GM12891 (cell line): ENCODE measurements at regions not wholly inside any gene's neighbourhood (a gene's known extent, or its start where the extent isn't known, plus 50 kb on each side); places are given as distances from the start of the nearest gene placed in this dataset.

ENCODE experiments used
- DNase-seq: peaks from one replicate; pipeline ENCODE4 v3.0.0; 2011; ENCODE audit warnings: low spot score; ENCODE audit not compliant: insufficient read length
- FAIRE-seq: peaks from 2 replicates; lab custom pipeline; 2011; peaks lifted over from hg19 to GRCh38; lab: Jason Lieb, UNC
- PAX5 ChIP-seq: IDR thresholded peaks from 2 replicates; pipeline ENCODE4 v1.6.1; 2011; ENCODE audit warnings: low read length, moderate library complexity, mild to moderate bottlenecking; ENCODE audit not compliant: insufficient read depth, severe bottlenecking
- POLR2A ChIP-seq: IDR thresholded peaks from 2 replicates; pipeline ENCODE4 v1.6.1; 2011; ENCODE audit warnings: low read depth, low read length, control low read depth
- POLR2AphosphoS5 ChIP-seq: IDR thresholded peaks from 2 replicates; pipeline ENCODE4 v1.6.1; 2011; ENCODE audit warnings: low read depth, low read length, control low read depth
- POU2F2 ChIP-seq: IDR thresholded peaks from 2 replicates; pipeline ENCODE4 v1.6.1; 2011; ENCODE audit warnings: low read depth, mild to moderate bottlenecking, control low read depth, low read length, moderate library complexity
- SPI1 ChIP-seq: IDR thresholded peaks from 2 replicates; pipeline ENCODE4 v1.6.1; 2011; ENCODE audit warnings: low read depth, low read length, control low read depth
- TAF1 ChIP-seq: IDR thresholded peaks from 2 replicates; pipeline ENCODE4 v1.6.1; 2011; ENCODE audit warnings: low read depth, low read length, control low read depth

- TF ChIP-seq PAX5 (no peak), TAF1 (no peak), POU2F2 (no peak), SPI1 (no peak)
- FAIRE-seq (no peak), DNase-seq (no peak)
Observed at GRCh38 chr6:74318738-74319137, 622.7 kb downstream of the CD109 start.

- TF ChIP-seq PAX5, result no peak
- TF ChIP-seq SPI1, result no peak
- TF ChIP-seq POLR2A, result no peak
- TF ChIP-seq POLR2AphosphoS5, result no peak
- TF ChIP-seq TAF1, result no peak
- no peak for TF ChIP-seq POU2F2
- DNase-seq (no peak), FAIRE-seq (no peak)
Observed at GRCh38 chr6:74312081-74312480, 616.1 kb downstream of the CD109 start.

DNA sequence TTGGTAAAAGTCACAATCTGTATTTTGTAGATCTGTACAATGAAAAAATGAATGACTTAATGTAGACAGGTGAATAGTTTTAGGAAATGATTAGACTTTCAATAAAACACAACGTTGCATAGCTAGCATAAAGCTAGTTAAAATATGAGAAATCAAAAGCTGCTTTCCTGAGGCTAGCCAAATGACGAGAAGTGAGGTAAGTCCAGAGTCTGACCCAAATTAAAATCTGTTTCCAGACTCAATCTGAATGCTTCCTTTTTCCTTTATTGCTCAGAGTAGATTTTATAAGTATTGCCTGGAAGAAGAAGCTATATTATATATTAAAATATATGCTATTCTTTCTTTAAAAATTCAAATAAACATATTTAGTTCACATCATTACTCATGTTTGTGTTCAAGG is 615.4 kb downstream of the CD109 start:
- DNase-seq, result no peak
- TF ChIP-seq POU2F2 (no peak), POLR2A (no peak), TAF1 (no peak), POLR2AphosphoS5 (no peak), PAX5 (no peak), SPI1 (no peak)
- FAIRE-seq, result no peak

DNA sequence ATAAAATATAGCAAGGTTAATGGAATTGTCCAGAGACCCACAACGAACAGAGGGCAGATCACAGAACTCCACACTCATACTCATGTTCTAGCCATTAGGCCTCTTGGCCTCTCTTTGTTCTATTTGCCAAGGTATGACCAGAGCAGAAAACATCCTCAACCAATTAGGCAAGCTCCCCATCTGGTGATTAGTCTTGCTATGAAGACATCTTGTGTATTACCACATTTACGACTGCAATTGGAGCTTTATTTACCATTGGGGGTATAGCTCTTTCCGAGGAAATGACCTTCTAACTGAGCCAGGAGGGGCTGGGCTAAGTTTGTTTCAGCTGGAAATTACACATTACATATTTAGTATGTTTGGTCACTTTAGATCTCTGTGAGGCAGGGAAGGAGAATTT is 593.9 kb downstream of the CD109 start:
- DNase-seq (no peak), FAIRE-seq (no peak)
- TF ChIP-seq TAF1 (no peak), PAX5 (no peak), POLR2A (no peak), POU2F2 (no peak), SPI1 (no peak), POLR2AphosphoS5 (no peak)

DNA sequence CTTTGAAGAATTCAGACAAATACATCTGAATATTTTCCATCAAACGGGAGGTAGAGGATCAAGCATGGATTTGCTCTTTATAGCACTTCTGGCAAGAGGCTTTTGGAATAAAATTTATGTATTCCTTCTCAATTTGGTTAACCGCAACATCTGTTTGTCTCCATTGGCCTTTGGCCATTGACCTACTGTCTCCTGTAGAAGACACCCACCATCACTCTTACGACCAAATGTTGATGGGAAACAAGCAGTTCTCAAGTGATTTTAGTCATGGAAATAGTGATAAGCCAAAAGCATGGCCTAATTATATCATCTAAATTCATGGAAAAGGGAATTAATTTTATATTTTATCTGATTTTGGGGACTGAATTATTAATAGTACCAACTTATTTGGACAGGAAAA is 591.9 kb downstream of the CD109 start:
- no peak for DNase-seq
- FAIRE-seq, result no peak
- TF ChIP-seq POLR2A, result no peak
- TF ChIP-seq TAF1, result no peak
- no peak for TF ChIP-seq POU2F2
- no peak for TF ChIP-seq PAX5
- TF ChIP-seq POLR2AphosphoS5, result no peak
- TF ChIP-seq SPI1, result no peak

DNA sequence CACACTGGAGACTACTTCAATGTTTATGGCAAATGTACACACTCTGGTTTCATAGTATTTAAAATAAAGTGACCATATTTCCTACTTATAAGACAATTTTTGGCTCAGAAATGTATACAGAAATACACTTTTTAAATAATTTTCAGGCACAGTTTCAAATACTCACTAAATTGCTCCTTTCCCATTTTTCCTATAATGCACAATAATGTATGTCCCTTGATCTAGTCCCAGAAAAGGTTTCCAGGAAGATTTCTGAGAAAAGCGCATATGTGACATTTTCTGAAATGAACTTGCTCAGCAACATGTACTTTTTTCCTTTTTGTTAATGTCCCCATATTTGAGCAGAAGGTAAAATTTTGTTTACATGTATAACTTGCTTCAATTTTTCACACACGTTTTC is 591.4 kb downstream of the CD109 start:
- DNase-seq (no peak), FAIRE-seq (no peak)
- TF ChIP-seq SPI1, result no peak
- no peak for TF ChIP-seq PAX5
- TF ChIP-seq POU2F2, result no peak
- TF ChIP-seq POLR2AphosphoS5, result no peak
- no peak for TF ChIP-seq POLR2A
- no peak for TF ChIP-seq TAF1

DNA sequence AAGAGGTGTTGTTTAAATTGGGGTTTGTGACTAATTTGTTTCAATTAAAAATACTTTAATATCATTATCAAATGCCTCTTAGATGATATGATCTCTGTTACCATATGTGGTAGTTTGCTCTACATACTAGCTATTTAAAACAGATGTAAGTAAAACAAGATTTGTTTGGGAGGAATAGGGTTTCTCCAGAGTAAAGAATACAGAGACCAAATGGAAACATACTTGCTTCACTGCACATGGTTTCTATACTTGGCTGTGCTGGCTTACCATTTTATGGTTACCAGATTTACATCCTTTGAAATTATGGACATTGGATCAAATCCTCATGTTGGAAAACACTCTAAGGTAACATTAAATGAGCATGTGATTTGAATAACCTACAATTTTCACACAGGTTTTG is 588.3 kb downstream of the CD109 start:
- DNase-seq, result no peak
- no peak for FAIRE-seq

GRCh38 chr6:74283532-74283931 is 587.5 kb downstream of the CD109 start:
- no peak for DNase-seq
- no peak for FAIRE-seq
- no peak for TF ChIP-seq POLR2A

More for the DNA sequence above, 588.3 kb downstream of the CD109 start:
- TF ChIP-seq POLR2AphosphoS5, result no peak
- TF ChIP-seq PAX5, result no peak
- no peak for TF ChIP-seq POU2F2
- no peak for TF ChIP-seq POLR2A
- TF ChIP-seq TAF1, result no peak
- TF ChIP-seq SPI1, result no peak

DNA sequence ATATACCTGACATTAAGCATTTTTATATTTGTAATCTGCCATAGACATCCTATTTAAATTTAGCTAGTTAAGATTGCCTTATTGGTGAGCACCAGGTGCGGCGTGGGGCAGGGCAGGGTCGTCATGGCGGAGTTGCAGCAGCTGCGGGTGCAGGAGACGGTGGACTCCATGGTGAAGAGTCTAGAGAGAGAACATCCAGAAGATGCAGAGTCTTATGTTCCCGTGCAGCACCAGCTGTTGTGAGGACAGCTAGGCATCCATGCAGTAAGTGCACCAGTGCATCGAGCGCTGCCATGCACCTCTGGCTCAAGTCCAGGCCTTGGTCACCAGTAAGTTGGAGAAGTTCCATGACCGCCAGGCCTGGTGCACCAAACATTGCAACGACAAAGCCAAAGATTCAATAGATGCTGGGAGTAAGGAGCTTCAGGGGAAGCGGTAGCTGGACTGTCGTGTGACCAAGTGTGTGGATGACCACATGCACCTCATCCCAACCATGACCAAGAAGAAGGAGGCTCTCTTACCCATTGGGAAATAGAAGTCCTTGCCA is 586.2 kb downstream of the CD109 start:
- DNase-seq, result no peak
- FAIRE-seq, result no peak
- no peak for TF ChIP-seq POLR2AphosphoS5
- TF ChIP-seq POLR2A, result no peak
- TF ChIP-seq TAF1, result no peak
- no peak for TF ChIP-seq SPI1
- no peak for TF ChIP-seq PAX5
- no peak for TF ChIP-seq POU2F2

GRCh38 chr6:74280130-74280692 is 584.2 kb downstream of the CD109 start:
- TF ChIP-seq SPI1 (no peak), POLR2AphosphoS5 (no peak), POLR2A (no peak), POU2F2 (no peak), PAX5 (no peak), TAF1 (no peak)
- DNase-seq, result no peak
- no peak for FAIRE-seq
